IMR-90 (cell line): ENCODE measurements at regions not wholly inside any gene's neighbourhood (a gene's known extent, or its start where the extent isn't known, plus 50 kb on each side); places are given as distances from the start of the nearest gene placed in this dataset.

Experiments
- BHLHE40 ChIP-seq: fragments of 150-350 bp; IDR thresholded peaks from 2 replicates; pipeline ENCODE4 v1.6.1; 2016; ENCODE audit warnings: mild to moderate bottlenecking, low read depth, low read length
- FOS ChIP-seq: fragments of 150-350 bp; IDR thresholded peaks from 2 replicates; pipeline ENCODE4 v1.6.1; 2016; ENCODE audit warnings: low read depth, low read length
- MAFK ChIP-seq: IDR thresholded peaks from 2 replicates; pipeline ENCODE4 v1.6.1; 2012; ENCODE audit warnings: low read depth, low read length, improper control_type of control experiment
- POLR2A ChIP-seq: IDR thresholded peaks from 2 replicates; pipeline ENCODE4 v1.6.1; 2012; ENCODE audit warnings: mild to moderate bottlenecking, low read depth, low read length
- TF ChIP-seq, protein P1 (sequence below): conservative IDR thresholded peaks from 2 replicates; pipeline ENCODE4 v1.5.1; 2012; ENCODE audit warnings: mild to moderate bottlenecking, low read depth, low read length, improper control_type of control experiment

- TF ChIP-seq, protein P1, sequence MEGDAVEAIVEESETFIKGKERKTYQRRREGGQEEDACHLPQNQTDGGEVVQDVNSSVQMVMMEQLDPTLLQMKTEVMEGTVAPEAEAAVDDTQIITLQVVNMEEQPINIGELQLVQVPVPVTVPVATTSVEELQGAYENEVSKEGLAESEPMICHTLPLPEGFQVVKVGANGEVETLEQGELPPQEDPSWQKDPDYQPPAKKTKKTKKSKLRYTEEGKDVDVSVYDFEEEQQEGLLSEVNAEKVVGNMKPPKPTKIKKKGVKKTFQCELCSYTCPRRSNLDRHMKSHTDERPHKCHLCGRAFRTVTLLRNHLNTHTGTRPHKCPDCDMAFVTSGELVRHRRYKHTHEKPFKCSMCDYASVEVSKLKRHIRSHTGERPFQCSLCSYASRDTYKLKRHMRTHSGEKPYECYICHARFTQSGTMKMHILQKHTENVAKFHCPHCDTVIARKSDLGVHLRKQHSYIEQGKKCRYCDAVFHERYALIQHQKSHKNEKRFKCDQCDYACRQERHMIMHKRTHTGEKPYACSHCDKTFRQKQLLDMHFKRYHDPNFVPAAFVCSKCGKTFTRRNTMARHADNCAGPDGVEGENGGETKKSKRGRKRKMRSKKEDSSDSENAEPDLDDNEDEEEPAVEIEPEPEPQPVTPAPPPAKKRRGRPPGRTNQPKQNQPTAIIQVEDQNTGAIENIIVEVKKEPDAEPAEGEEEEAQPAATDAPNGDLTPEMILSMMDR: no peak
- TF ChIP-seq POLR2A (no peak), FOS (no peak), BHLHE40 (no peak), MAFK (no peak)
Observed at GRCh38 chr2:103396152-103396551, 634.3 kb downstream of the TMEM182 start.
